DMS 273 (cell line): ENCODE measurements at regions not wholly inside any gene's neighbourhood (a gene's known extent, or its start where the extent isn't known, plus 50 kb on each side); places are given as distances from the start of the nearest gene placed in this dataset.
A peak's percentile ranks its signal among the peaks of the same experiment; 100 is the strongest.

Source experiments
- DNase-seq: peaks from one replicate; lab custom pipeline; 2025; ENCODE audit not compliant: unreplicated experiment; lab: John Stamatoyannopoulos, UW

DNA sequence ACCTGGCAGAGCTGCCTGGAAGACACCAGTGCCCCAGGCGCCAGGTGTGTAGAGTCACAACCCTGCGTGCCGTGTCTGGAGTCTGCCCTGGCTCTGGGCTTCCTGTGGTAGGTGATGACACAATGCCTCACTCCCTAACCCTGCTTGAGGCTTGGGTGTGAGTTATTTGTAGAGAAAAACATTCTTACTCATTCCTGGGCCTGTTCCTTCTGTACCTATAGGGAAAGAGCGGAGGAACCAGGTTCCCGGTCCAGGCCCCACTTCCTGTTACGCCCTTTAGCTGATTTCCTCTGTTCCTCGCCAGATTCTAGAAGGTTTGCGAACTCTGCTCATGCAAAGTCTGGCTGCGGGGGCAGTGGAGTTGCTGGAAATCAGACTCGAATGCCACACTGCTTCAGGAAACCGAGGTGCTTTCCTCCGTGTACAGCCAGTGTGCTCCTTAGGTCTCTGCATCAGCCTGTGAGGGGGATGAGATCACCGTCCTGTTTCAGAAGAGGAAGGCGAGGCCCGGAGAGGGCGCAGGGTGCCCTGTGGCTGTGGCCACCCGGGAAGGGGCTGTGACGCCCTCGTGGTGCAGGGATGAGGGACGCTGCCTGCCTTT is 67.1 kb upstream of the DUSP22 start:
- DNase-seq = no peak

DNA sequence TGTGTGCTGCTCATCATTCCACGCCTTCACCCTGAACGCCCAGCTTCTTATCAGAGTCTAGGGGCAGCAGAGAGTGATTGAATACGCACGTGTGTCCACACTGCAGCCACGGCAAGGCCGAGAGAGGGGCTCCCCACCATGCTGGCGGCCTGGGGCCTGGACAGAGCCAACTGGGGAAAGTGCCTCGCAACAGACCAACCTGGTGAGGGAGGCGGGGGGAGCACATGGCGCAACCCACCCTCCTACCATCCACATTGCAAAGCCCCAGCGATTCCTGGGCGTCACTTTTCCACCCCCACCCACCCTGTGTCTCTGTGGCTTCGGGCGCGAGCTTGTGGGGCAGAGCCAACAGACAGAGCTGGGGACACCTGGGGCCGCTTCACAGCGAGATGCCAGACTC is 66.4 kb upstream of the DUSP22 start:
- no peak for DNase-seq

DNA sequence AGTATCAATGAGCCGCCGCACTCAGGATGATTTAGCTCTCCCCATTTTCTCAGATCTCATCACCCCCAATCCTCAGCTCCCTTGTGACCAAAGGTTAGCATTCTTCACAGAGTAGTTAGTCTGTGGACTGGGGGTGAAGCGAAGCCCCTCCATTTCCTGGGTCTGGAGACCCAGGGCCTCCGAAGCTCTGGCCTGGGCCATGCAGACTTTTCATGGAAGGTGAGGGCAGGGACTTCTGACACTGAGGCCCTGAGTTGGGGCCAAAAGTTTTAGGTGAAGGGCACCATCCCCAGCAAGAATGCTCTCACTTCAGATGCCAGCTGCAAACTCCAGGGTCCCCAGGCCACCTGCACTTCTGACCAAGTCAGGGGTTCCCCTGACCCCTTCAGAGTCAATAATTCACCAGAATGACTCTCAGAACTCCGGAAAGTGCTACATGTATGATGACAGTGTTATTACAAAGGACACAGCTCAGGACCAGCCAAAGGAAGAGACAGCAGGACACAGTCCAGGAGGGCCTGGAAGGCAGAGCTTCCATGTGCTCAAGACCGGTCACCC is 65.7 kb upstream of the DUSP22 start:
- no peak for DNase-seq

DNA sequence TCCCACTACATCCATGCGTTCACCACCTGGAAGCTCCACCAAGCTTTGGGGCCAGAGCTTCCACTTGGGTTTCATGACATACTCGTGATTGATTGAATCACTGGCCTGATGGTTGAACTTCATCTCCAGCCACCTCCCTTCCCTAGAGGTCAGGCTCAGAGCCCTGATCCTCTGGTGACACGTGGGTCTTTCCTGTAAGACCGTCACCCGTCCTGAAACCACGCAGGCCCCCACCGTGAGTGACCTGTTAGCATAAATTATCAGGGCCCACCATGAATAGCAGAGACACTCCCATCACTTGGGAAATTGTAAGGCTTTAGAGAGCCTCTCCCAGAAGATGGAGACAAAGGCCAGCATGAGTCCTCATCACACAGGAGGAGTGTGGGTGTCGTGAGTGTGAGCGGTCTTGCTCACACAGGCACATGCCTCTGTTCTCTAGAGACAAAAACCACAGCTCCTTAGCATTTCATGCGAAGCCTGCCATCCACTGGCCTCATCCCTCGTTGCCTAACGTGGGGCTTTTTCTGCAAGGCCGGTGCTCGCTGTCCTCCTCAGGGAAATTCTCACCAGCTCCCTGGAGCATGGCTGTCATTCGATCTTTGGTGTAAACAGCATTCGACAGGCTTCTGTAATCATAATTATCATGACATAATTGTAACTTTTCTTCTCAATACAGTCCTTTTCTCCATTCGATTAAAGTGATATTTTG is 65.1 kb upstream of the DUSP22 start:
- DNase-seq = no peak

DNA sequence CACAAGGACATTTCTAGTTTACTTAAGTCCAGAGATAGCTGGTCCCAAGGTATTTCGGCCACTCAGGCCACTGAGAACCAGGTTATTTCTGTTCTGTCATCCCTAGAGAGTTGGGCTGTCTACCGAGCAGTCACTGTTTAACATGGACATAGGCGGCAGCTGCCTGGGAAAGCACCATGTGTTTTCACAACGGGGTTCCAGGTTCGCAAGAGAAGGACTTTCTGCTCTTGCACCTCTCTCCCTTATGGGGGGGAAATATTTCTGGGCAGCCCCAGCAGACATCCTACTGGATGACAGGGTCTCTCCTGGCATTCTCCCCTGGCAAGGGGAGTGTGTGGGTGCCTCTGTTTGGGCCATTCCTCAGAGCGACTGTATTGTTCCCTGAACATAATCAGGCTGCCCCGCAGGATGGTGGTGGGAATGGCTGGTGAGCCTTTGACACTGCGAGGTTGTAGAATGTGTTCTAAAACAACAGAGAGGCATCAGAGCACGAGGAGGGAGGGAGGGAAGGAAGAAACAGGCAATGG is 64.4 kb upstream of the DUSP22 start:
- DNase-seq = peak; percentile 9

DNA sequence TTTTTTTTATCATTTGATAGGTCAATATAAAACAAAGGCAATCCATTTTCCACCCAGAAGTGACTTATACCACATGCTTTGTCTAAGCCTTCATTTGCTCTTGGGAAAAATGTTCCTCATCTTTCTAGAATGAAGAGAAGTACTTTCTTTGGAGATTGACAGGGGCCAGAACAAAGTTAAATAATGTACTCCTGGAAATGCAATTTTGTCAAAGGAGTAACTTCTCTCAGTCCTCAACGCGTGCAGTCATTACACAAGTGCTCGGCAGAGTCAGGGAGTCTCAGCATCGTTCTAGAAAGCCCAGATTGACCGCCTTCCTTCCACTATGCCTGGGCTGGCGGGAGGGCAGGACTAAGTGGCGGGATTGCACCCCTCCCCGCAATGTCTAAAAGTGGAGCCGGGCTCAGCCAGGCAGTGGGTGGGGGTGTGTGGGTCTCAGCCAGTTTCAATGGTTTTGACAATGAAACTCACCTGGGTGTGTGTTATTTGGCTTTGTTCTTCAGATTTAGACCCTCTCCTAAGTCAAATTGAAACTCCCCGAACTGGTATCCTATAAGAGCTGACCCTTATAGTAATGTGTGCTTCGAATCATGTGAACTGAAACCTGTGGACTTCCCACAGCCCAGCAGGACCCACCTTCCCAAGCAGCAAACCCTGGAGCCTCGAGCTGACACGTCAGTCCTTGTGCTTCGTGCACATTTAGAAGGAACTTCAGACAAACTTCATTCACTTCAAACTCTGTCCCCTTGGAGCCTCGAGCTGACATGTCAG is 63.2 kb upstream of the DUSP22 start:
- DNase-seq = no peak

DNA sequence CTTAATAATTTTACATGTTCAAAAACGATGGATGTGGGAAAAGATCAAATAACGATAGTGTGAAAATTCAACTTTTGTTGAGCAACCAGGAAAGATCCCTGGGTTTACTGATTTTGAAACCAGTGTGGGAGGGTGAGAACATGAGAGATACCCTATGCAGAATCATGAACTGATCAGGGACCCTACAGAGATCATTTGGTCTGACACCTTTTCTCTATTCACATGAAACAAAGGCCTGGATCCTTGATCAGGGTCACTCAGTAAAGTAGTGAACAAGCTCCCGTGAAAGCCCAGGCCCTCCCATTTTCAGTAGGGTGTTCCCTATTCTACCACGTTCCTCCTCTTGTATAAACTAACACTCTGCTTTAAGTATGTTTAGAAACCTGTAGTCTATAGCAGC is 60.5 kb upstream of the DUSP22 start:
- no peak for DNase-seq

DNA sequence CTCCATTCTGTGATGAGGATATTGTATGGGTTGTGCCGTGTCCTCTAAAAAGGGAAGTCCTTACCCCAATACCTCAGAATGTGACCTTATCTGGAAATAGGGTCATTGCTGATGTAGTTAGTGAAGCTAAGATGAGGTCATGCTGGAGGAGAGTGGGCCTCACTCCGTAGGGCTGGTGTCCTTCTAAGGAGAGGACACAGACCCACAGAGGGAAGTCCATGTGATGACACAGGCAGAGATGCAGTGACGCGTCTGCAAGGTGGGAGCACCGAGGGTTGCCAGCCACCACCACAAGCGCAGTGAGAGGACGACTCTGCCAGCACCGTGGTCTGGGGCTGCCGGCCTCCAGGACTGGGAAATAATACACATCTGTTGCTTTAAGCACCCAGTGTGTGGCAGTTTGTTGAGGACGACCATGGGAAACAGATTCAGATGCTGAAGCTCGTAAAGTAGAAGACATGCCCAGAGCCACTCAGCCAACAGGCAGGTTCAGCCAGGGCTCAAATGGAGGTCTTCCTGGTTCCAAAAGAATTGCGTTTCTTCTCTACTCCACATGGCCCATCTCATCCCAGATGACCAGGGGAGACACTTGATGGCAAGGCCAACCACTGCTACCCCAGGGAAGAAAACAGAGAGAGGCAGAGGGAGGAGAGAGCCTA is 59.2 kb upstream of the DUSP22 start:
- DNase-seq = no peak

DNA sequence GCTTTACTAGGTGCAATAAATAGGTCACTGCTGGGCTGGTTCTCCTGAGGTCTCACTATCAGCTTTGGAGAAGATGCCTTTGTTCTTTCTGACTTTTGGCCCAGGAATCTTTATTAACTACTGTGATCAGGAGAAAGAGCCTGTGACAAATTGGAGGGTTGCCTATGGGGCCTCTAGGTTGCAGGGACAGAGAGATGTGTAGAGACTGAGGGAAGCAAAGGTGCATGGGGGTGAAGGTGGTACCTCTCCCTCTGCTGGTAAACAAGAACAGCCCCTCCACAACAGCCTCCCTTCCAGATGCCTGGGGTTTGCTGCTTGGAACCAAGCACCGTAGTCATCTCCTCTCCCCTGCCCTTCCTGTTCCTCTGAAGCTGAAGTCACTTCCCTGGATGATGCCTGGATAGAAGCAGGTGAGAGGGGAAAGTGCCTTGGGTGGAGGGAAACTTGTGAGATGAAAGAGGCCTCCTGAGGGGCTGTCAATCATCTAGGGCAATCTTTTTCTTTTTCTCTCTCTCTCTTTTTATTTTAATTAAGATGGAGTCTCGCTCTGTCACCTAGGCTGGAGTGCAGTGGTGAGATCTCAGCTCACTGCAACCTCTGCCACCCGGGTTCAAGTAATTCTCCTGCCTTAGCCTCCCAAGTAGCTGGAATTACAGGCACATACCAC is 57.4 kb upstream of the DUSP22 start:
- no peak for DNase-seq

DNA sequence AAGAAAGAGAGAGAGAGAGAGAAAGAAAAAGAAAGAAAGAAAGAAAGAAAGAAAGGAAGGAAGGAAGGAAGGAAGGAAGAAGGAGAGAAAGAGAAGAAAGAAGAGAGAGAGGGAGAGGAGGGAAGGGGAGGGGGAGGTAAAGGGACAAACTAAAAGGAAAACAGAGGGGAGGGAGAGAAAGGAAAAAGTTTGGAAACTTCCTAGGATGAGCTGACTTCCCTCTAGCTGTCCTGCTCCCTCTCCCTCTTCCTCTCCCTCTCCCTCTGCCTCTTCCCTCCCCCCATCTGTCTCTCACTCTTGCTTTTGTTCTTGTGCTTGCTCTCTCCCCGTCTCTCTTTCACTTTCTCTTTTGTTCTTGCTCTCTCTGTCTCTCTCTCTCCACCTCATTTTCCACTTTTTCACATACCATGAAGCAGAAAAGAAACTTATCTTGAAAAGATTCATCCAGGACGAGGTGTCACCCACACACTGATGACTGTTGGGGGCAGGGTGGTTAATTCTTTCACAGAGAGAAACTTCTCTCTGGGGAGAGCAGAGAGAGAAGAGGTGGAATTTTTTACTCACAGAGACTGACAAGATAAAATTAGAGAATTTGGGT is 56.4 kb upstream of the DUSP22 start:
- peak; percentile 26 for DNase-seq

DNA sequence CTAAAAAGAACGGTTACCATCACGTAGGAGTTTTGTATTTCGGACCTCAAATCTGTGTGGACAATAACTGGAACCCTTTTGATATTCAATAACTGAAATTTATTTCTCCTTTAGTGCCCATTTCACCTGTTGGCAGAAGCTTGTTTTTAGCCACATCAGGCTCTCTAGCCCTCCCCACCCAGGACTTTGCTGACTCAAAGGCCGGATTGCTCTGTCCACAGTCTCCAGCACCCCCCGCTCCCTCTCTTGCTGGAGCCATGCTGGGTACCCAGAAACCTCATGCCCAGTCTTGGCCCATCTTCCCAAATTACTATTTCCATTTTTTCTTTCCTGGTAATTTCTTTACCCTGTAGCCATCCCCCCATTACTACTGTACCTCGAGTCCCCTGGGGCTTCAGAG is 55.8 kb upstream of the DUSP22 start:
- DNase-seq = no peak

DNA sequence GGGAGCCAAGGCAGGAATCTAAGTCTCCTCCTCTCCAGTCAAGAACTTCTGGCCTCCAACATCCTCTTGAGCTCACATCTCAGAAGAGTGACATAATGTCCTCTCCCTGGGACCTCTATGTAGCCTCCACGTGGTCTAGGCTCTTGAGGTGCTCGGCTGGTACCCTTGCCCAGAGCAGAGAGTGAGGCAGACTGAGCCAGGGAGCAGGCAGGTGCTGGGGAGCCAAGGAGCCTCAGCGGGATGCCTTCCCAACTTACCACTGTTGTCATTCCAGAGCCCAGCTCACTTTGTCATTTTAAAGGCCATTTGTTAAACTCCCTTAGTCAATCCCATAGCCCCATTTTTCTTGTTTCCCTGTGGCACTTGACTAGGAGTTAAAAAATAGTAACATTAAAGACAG is 52.1 kb upstream of the DUSP22 start:
- no peak for DNase-seq

DNA sequence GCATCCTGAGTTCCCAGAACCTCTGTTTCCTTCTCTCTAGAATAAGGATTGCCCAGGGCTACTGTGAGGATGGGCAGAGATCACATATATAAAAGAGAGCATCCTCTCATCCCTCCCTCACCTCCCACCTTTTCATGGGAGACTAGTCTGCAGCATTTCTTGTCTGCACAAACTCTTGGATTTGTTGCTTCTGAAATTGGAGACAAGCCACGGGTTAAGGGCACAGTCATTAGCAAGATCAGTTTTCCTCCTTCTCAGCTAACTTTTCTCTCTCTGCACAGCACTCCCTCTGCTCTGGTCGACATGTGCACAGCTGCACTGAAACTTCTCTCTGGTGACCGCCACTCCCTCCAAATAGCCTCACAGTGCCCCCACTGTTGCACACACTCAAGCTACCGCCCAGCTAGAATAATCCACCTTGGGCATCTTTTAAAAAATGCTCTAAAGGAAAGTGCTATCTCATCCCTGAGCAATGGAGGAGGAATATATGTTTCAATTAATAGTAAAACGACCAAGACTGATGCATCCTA is 50.9 kb upstream of the DUSP22 start:
- no peak for DNase-seq
